NB4 (cell line): ENCODE measurements at regions not wholly inside any gene's neighbourhood (a gene's known extent, or its start where the extent isn't known, plus 50 kb on each side); places are given as distances from the start of the nearest gene placed in this dataset.

ENCODE experiments used
- CTCF ChIP-seq: IDR thresholded peaks from one replicate; pipeline ENCODE4 v1.5.1; 2012; ENCODE audit warnings: low read depth, low read length
- MAX ChIP-seq: IDR thresholded peaks from 2 replicates; pipeline ENCODE4 v1.6.1; 2011; ENCODE audit warnings: low read depth, low read length
- POLR2A ChIP-seq: IDR thresholded peaks from 2 replicates; pipeline ENCODE4 v1.6.1; 2011; ENCODE audit warnings: mild to moderate bottlenecking; ENCODE audit not compliant: insufficient read length; ENCODE audit errors: extremely low read depth

GRCh38 chr16:85192238-85193114 is 80.2 kb upstream of the CIBAR2 start:
- no peak for TF ChIP-seq CTCF
- no peak for TF ChIP-seq POLR2A
- no peak for TF ChIP-seq MAX
